ENCODE measurements at regions not wholly inside any gene's neighbourhood (a gene's known extent, or its start where the extent isn't known, plus 50 kb on each side); places are given as distances from the start of the nearest gene placed in this dataset.

- Histone ChIP-seq H3K9me3 (ENCODE audit: low read depth) (no peaks in the 10 kb centered on the region), H3K4me1 (ENCODE audit: low read depth) (no peaks in the 10 kb centered on the region), H3K4me3 (no peak overlapping the region), H3K36me3 (no peaks in the 10 kb centered on the region), H3K27me3 (no peaks in the 10 kb centered on the region), H3K27ac (no peak overlapping the region)
- TF ChIP-seq CTCF (IDR thresholded peaks at IDR 0.05; ENCODE audit: low read depth, low read length): no peak
- DNase-seq (ENCODE audit: low read depth in 1 of 2, low spot score in 1 of 2): no peak
These were observed 110.0 kb downstream of the ATP23 start for GRCh38 chr12:58051378-58051777.

- Histone ChIP-seq H3K27ac (no peak overlapping the region), H3K36me3 (no peaks in the 10 kb centered on the region), H3K4me3 (no peak overlapping the region), H3K9me3 (ENCODE audit: low read depth) (no peaks in the 10 kb centered on the region), H3K4me1 (ENCODE audit: low read depth) (no peaks in the 10 kb centered on the region), H3K27me3 (no peaks in the 10 kb centered on the region)
- TF ChIP-seq CTCF (IDR thresholded peaks at IDR 0.05; ENCODE audit: low read depth, low read length): no peak
- no peak for DNase-seq (ENCODE audit: low read depth in 1 of 2, low spot score in 1 of 2)
These were observed 123.3 kb downstream of the ATP23 start for GRCh38 chr12:58064666-58065065.

- peak in 1 of 2 donors; percentile 6 for DNase-seq (ENCODE audit: low read depth in 1 of 2, low spot score in 1 of 2)
- Histone ChIP-seq H3K4me1 (ENCODE audit: low read depth) (no peaks in the 10 kb centered on the region), H3K9me3 (ENCODE audit: low read depth) (no peaks in the 10 kb centered on the region), H3K4me3 (no peak overlapping the region), H3K27ac (no peak overlapping the region), H3K36me3 (no peaks in the 10 kb centered on the region), H3K27me3 (no peaks in the 10 kb centered on the region)
- TF ChIP-seq CTCF (IDR thresholded peaks at IDR 0.05; ENCODE audit: low read depth, low read length): no peak
These were observed 124.9 kb downstream of the ATP23 start for GRCh38 chr12:58066296-58066695.

GRCh38 chr12:58067610-58068387 is 126.4 kb downstream of the ATP23 start:
- Histone ChIP-seq H3K4me3 (no peak overlapping the region), H3K36me3 (no peaks in the 10 kb centered on the region), H3K27me3 (no peaks in the 10 kb centered on the region), H3K9me3 (ENCODE audit: low read depth) (no peaks in the 10 kb centered on the region), H3K4me1 (ENCODE audit: low read depth) (no peaks in the 10 kb centered on the region), H3K27ac (no peak overlapping the region)
- TF ChIP-seq CTCF (IDR thresholded peaks at IDR 0.05; ENCODE audit: low read depth, low read length): no peak
- DNase-seq (ENCODE audit: low read depth in 1 of 2, low spot score in 1 of 2): peak in 1 of 2 donors; percentile 29

- TF ChIP-seq CTCF (IDR thresholded peaks at IDR 0.05; ENCODE audit: low read depth, low read length): no peak
- H3K36me3 ChIP-seq: no peaks in the 10 kb centered on the region
- no peak overlapping the region for H3K27ac ChIP-seq
- DNase-seq (ENCODE audit: low read depth in 1 of 2, low spot score in 1 of 2): no peak
- no peak overlapping the region for H3K4me3 ChIP-seq
- no peaks in the 10 kb centered on the region for H3K27me3 ChIP-seq
- H3K9me3 ChIP-seq (ENCODE audit: low read depth): no peaks in the 10 kb centered on the region
- no peaks in the 10 kb centered on the region for H3K4me1 ChIP-seq (ENCODE audit: low read depth)
These were observed 127.3 kb downstream of the ATP23 start for GRCh38 chr12:58068706-58069105.

Data from cardiac muscle cell (in vitro differentiated cells and primary cell).